Adrenal gland (tissue), 9 donors: ENCODE measurements at regions not wholly inside any gene's neighbourhood (a gene's known extent, or its start where the extent isn't known, plus 50 kb on each side); places are given as distances from the start of the nearest gene placed in this dataset.

Source experiments
- DNase-seq, 7 donors: peaks; one replicate each; pipeline ENCODE4 v3.0.0-alpha.2; 2019 to 2020
- H3K27ac ChIP-seq, 5 donors: fragments of 200-600 bp; sonication (generic) in 4 of 5; 1 replicate in 3 of 5; 2 replicates in 2 of 5; pipeline versions ENCODE4 v1.5.1 to v1.8.0; 2016 to 2020; ENCODE audit warnings: mild to moderate bottlenecking in 1 of 5
- H3K27me3 ChIP-seq: fragments of 200-600 bp; 2 replicates; pipeline ENCODE4 v1.8.0; 2021
- H3K36me3 ChIP-seq, 2 donors: fragments of 200-600 bp; replicated peaks in 1 of 2; 1 replicate in 1 of 2; 2 replicates in 1 of 2; pipeline versions ENCODE4 v1.5.1 to v1.8.0; 2018 to 2022
- H3K4me1 ChIP-seq, 2 donors: fragments of 200-600 bp; replicated peaks in 1 of 2; 1 replicate in 1 of 2; 2 replicates in 1 of 2; pipeline versions ENCODE4 v1.5.1 to v1.8.0; 2018 to 2021
- H3K4me3 ChIP-seq, 4 donors: fragments of 200-600 bp; sonication (generic) in 3 of 4; one replicate each; pipeline ENCODE4 v1.5.1; 2016 to 2018
- H3K9me3 ChIP-seq, 3 donors: fragments of 200-600 bp; sonication (generic) in 1 of 3; replicated peaks in 1 of 3; 1 replicate in 2 of 3; 2 replicates in 1 of 3; pipeline versions ENCODE4 v1.5.1 to v1.8.0; 2016 to 2021
- CTCF ChIP-seq, 6 experiments: fragments of 450-650 bp in 4 of 6; fragments of 200-600 bp in 2 of 6; sonication (generic) in 1 of 6; IDR thresholded peaks; 1 replicate in 5 of 6; 2 replicates in 1 of 6; pipeline versions ENCODE4 v1.5.1 to v1.8.0; 2016 to 2021; ENCODE audit warnings: antibody characterized with exemption in 6 of 6, mild to moderate bottlenecking in 2 of 6, moderate library complexity in 1 of 6
- POLR2A ChIP-seq, 2 donors: fragments of 450-650 bp; IDR thresholded peaks; one replicate each; pipeline ENCODE4 v1.6.1; 2017; ENCODE audit warnings: antibody characterized with exemption in 2 of 2, mild to moderate bottlenecking in 2 of 2, moderate library complexity in 1 of 2
- WGBS, 4 donors: extraction: QIAGEN DNeasy Blood & Tissue Kit in 2 of 4; methylation state at CpG; one replicate each; pipeline versions ENCODE4 v1.1.5 to v1.1.7; 2013 to 2017; 5-methylcytosine and 5-hydroxymethylcytosine counted together
- intact Hi-C, 2 donors: fragments of 100-400 bp; cut with DNase I; formaldehyde crosslinking; loops; one replicate each; pipeline versions ENCODE4 v1.14.1 to v1.15.0; 2022 to 2023
- donor health status: healthy with polysubstance abuse.
- donor health status: Bipolar disorder and iron deficiency.
- donor health status: DM: yes; HTN: yes; CAD: no.
- donor health status: DM: no; HTN: no; CAD: no.
- donor health status: DM: no; HTN: no; CAD: no.

- WGBS, 4 donors = 78 to 84% (median 82%) methylated on average over 5 of the region's 5 CpGs
- intact Hi-C loops = no loop called here
- no peaks in the 10 kb centered on the region for H3K36me3 ChIP-seq
- TF ChIP-seq POLR2A (IDR thresholded peaks at IDR 0.05) (no peak), CTCF (IDR thresholded peaks at IDR 0.05) (no peak)
- DNase-seq = no peak
- no peak overlapping the region for H3K27ac ChIP-seq
- H3K27me3 ChIP-seq = no peaks in the 10 kb centered on the region
- H3K4me1 ChIP-seq = no peaks in the 10 kb centered on the region
- H3K9me3 ChIP-seq = no peaks in the 10 kb centered on the region
- H3K4me3 ChIP-seq = no peak overlapping the region
These were observed 173.3 kb downstream of the PALM2AKAP2 start for GRCh38 chr9:109953300-109953699.

GRCh38 chr9:109953813-109954497 is 174.0 kb downstream of the PALM2AKAP2 start:
- H3K27me3 ChIP-seq = no peaks in the 10 kb centered on the region
- no peaks in the 10 kb centered on the region for H3K36me3 ChIP-seq
- H3K4me3 ChIP-seq = no peak overlapping the region
- TF ChIP-seq POLR2A (IDR thresholded peaks at IDR 0.05) (no peak), CTCF (IDR thresholded peaks at IDR 0.05) (no peak)
- no peak for DNase-seq
- WGBS, 4 donors = 87 to 94% (median 88%) methylated on average over 3 of the region's 3 CpGs
- intact Hi-C loops = no loop called here
- no peak overlapping the region for H3K27ac ChIP-seq
- no peaks in the 10 kb centered on the region for H3K4me1 ChIP-seq
- H3K9me3 ChIP-seq = no peaks in the 10 kb centered on the region

- TF ChIP-seq CTCF (IDR thresholded peaks at IDR 0.05) (no peak), POLR2A (IDR thresholded peaks at IDR 0.05) (no peak)
- WGBS, 4 donors = 54 to 60% (median 58%) methylated on average over 9 of the region's 9 CpGs
These were observed 176.9 kb downstream of the PALM2AKAP2 start for GRCh38 chr9:109956717-109957440.

GRCh38 chr9:109959679-109960078 is 179.7 kb downstream of the PALM2AKAP2 start:
- Histone ChIP-seq H3K27me3 (no peaks in the 10 kb centered on the region), H3K36me3 (no peaks in the 10 kb centered on the region), H3K27ac (no peak overlapping the region), H3K4me3 (no peak overlapping the region), H3K9me3 (no peaks in the 10 kb centered on the region), H3K4me1 (no peaks in the 10 kb centered on the region)
- TF ChIP-seq CTCF (IDR thresholded peaks at IDR 0.05) = no peak
- no peak for TF ChIP-seq POLR2A (IDR thresholded peaks at IDR 0.05)
- 91 to 97% (median 94%) methylated on average over 4 of the region's 4 CpGs for WGBS, 4 donors
- DNase-seq = no peak
- intact Hi-C loops = loop anchor here in 1 of 2 donors (5.0 to 10.0 kb wide), 2 partner anchors 42 to 85 kb away; no protein-coding TSS in a partner anchor

More at GRCh38 chr9:109956717-109957440, 176.9 kb downstream of the PALM2AKAP2 start:
- H3K27me3 ChIP-seq = no peaks in the 10 kb centered on the region
- no peaks in the 10 kb centered on the region for H3K36me3 ChIP-seq
- intact Hi-C loops = no loop called here
- H3K4me3 ChIP-seq = no peak overlapping the region
- H3K27ac ChIP-seq = no peak overlapping the region
- no peaks in the 10 kb centered on the region for H3K4me1 ChIP-seq
- no peaks in the 10 kb centered on the region for H3K9me3 ChIP-seq
- DNase-seq = no peak
